ENCODE measurements at regions not wholly inside any gene's neighbourhood (a gene's known extent, or its start where the extent isn't known, plus 50 kb on each side); places are given as distances from the start of the nearest gene placed in this dataset.

DNA sequence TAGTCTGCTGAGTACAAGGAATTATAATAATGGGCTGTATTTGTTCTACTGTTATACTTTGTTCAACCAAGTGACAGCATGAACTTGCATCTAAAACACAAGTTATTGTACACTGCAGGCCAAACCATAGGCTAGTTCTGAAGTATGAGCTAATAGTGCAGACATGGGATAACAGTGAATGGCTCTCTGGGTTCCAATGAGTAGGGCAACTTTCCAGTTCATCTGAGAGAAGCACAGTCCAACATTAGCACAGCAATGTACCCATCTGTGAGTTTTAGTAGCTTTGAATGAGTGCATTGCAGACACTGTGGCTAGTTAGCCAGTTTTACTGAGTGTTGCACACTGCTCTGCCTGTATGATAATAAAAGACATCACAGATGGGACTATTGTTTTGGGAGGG lies 56.5 kb upstream of the FUT9 start:
- TF ChIP-seq PHF21A (IDR thresholded peaks at IDR 0.05; ENCODE audit: borderline replicate concordance, low read depth) = no peak
- no peak for TF ChIP-seq NFE2 (IDR thresholded peaks at IDR 0.05; ENCODE audit: low read depth)
- no peak for TF ChIP-seq POLR2A (conservative IDR thresholded peaks at IDR 0.05)
- no peak for TF ChIP-seq PHB2 (IDR thresholded peaks at IDR 0.05; ENCODE audit: low read depth)
- no peak for TF ChIP-seq HMG20B (CRISPR knock-in tag; IDR thresholded peaks at IDR 0.05)
- TF ChIP-seq FOXM1 (IDR thresholded peaks at IDR 0.05; ENCODE audit: low read depth) = no peak
- TF ChIP-seq FOXM1 (CRISPR knock-in tag; IDR thresholded peaks at IDR 0.05; ENCODE audit: low read depth) = no peak
- TF ChIP-seq ZNF583 (CRISPR knock-in tag; IDR thresholded peaks at IDR 0.05) = no peak
- no peak for TF ChIP-seq CTCF (IDR thresholded peaks at IDR 0.05 in 2 of 3, conservative IDR thresholded peaks at IDR 0.05 in 1 of 3; ENCODE audit: insufficient read depth in 2 of 3, low read depth in 1 of 3, low read length in 3 of 3)
